Cardiac muscle cell (in vitro differentiated cells and primary cell): ENCODE measurements at regions not wholly inside any gene's neighbourhood (a gene's known extent, or its start where the extent isn't known, plus 50 kb on each side); places are given as distances from the start of the nearest gene placed in this dataset.

Experiments
- DNase-seq, 2 donors: peaks; one replicate each; pipeline versions ENCODE4 v3.0.0 to v3.0.0-alpha.2; 2010 to 2017; ENCODE audit warnings: low read depth in 1 of 2, low spot score in 1 of 2
- H3K27ac ChIP-seq: fragments of 200-600 bp; sonication (generic); 2 replicates; pipeline ENCODE4 v1.5.1; 2016
- H3K27me3 ChIP-seq: fragments of 200-600 bp; sonication (generic); 2 replicates; pipeline ENCODE4 v1.6.0; 2016; ENCODE audit warnings: control low read depth
- H3K36me3 ChIP-seq: fragments of 200-600 bp; sonication (generic); 2 replicates; pipeline ENCODE4 v1.5.1; 2016; ENCODE audit warnings: control low read depth
- H3K4me1 ChIP-seq: fragments of 200-600 bp; sonication (generic); 2 replicates; pipeline ENCODE4 v1.8.1; 2017; ENCODE audit warnings: low read depth, mild to moderate bottlenecking, mixed run types
- H3K4me3 ChIP-seq: fragments of 200-600 bp; sonication (generic); 2 replicates; pipeline ENCODE4 v1.5.1; 2016; ENCODE audit warnings: mild to moderate bottlenecking
- H3K9me3 ChIP-seq: fragments of 200-600 bp; sonication (generic); 2 replicates; pipeline ENCODE4 v1.5.1; 2017; ENCODE audit warnings: low read depth, mild to moderate bottlenecking, control low read depth
- TF ChIP-seq, protein P1 (sequence below): IDR thresholded peaks from 2 replicates; pipeline ENCODE4 v1.5.1; 2012; ENCODE audit warnings: low read depth, mild to moderate bottlenecking, low read length

DNA sequence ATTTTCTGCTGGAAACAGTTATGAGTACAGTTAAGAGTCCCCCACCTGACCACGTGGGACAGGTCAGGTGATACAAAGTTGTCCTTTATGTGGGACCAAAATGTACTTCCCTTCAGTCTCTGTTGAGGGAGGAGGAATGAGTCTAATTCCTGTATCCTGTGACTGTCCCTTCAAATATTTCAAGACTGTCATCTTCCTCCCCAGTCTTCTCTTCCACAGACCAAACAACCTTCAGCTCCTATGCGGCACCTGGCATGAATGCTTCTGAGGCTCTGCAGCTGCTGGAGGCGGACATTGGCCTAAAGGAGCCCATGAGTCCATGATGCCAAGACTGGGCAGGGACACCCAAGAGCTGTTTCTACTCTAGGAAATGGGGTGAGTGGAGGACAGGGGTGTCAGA, 72.1 kb upstream of the SIM2 start:
- peaks cover 29% of the 10 kb centered on the region for H3K27me3 ChIP-seq
- no peak for DNase-seq
- no peaks in the 10 kb centered on the region for H3K4me1 ChIP-seq
- TF ChIP-seq, protein P1, sequence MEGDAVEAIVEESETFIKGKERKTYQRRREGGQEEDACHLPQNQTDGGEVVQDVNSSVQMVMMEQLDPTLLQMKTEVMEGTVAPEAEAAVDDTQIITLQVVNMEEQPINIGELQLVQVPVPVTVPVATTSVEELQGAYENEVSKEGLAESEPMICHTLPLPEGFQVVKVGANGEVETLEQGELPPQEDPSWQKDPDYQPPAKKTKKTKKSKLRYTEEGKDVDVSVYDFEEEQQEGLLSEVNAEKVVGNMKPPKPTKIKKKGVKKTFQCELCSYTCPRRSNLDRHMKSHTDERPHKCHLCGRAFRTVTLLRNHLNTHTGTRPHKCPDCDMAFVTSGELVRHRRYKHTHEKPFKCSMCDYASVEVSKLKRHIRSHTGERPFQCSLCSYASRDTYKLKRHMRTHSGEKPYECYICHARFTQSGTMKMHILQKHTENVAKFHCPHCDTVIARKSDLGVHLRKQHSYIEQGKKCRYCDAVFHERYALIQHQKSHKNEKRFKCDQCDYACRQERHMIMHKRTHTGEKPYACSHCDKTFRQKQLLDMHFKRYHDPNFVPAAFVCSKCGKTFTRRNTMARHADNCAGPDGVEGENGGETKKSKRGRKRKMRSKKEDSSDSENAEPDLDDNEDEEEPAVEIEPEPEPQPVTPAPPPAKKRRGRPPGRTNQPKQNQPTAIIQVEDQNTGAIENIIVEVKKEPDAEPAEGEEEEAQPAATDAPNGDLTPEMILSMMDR = no peak
- H3K4me3 ChIP-seq = no peak overlapping the region
- no peaks in the 10 kb centered on the region for H3K36me3 ChIP-seq
- no peaks in the 10 kb centered on the region for H3K9me3 ChIP-seq
- no peak overlapping the region for H3K27ac ChIP-seq

DNA sequence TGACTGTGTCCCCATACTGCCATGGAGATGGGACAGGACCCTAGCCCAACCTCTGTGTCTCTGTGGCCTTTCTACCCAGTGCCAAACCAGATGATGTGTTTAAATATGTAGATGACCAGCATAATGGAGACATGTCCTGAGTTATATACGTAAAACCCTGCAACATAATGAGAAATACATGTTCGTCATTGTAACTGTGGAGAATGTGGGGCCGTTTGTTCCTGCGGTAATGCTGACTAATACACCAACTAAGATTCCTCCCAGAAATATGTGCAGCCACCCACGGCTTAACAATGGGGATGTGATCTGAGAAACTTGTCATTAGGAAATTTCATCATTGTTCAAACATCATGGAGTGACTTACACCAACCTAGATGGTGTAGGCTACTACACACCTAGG, 71.7 kb upstream of the SIM2 start:
- DNase-seq = peak in 1 of 2 donors; percentile 30
- Histone ChIP-seq H3K9me3 (no peaks in the 10 kb centered on the region), H3K27ac (no peak overlapping the region), H3K36me3 (no peaks in the 10 kb centered on the region), H3K27me3 (peaks cover 33% of the 10 kb centered on the region), H3K4me3 (no peak overlapping the region), H3K4me1 (no peaks in the 10 kb centered on the region)
- TF ChIP-seq, protein P1 = no peak

DNA sequence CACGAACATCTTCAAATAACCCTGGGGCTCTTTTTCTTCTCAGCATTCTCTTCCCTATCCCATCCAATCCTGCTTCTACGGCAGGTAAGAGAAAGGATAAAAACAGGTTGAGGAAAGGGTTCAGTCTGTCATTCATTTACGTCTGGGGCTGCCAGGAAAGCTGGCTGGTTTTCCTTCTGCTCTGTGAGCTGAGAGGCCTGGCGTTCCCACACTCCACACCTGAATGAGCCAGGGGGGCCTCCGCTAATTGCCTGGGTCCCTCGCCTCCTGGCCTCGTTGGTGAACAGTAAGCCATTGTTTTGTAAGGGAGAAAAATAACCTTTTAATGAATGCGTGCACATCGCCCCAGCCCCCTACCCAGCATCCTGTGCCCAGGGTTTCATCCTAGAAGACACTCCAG, 70.8 kb upstream of the SIM2 start:
- Histone ChIP-seq H3K9me3 (no peaks in the 10 kb centered on the region), H3K27me3 (peaks cover 34% of the 10 kb centered on the region), H3K27ac (no peak overlapping the region), H3K36me3 (no peaks in the 10 kb centered on the region), H3K4me3 (no peak overlapping the region), H3K4me1 (no peaks in the 10 kb centered on the region)
- no peak for DNase-seq
- TF ChIP-seq, protein P1 = no peak

DNA sequence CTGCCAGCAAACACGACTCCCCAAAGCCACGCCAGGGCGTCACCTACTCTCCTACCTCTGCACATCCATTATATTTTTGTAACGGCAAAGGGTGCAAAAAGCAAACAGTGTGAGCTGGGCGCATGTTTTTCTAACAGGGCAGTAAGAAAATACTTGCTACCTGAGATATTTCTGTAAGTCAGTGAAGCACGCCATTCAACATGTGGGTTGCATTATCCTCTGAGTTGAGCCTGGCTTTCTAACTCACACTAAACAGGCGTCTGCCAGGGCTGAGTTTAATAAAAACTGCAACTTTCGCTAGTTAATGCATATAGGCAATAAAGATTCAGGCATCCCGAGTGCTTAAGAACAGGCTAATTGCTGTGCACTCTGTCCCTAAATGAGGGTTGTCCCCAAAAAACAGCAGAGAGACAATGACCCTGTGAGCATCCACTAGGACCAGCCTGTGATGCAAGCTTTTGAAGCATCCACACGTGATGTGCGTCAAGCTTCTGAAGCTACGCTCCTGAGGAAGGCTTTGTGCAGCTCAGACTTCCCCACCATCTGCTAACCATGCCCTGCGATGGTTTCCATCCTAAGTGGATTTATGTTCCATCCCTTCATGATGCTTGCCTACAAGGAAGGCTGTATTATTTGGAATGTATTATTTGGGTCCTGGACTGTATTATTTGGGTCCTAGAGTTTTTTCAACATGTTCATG, 70.0 kb upstream of the SIM2 start:
- Histone ChIP-seq H3K27me3 (peaks cover 34% of the 10 kb centered on the region), H3K27ac (no peak overlapping the region), H3K4me3 (no peak overlapping the region), H3K9me3 (no peaks in the 10 kb centered on the region), H3K4me1 (no peaks in the 10 kb centered on the region), H3K36me3 (no peaks in the 10 kb centered on the region)
- TF ChIP-seq, protein P1 = no peak
- no peak for DNase-seq

DNA sequence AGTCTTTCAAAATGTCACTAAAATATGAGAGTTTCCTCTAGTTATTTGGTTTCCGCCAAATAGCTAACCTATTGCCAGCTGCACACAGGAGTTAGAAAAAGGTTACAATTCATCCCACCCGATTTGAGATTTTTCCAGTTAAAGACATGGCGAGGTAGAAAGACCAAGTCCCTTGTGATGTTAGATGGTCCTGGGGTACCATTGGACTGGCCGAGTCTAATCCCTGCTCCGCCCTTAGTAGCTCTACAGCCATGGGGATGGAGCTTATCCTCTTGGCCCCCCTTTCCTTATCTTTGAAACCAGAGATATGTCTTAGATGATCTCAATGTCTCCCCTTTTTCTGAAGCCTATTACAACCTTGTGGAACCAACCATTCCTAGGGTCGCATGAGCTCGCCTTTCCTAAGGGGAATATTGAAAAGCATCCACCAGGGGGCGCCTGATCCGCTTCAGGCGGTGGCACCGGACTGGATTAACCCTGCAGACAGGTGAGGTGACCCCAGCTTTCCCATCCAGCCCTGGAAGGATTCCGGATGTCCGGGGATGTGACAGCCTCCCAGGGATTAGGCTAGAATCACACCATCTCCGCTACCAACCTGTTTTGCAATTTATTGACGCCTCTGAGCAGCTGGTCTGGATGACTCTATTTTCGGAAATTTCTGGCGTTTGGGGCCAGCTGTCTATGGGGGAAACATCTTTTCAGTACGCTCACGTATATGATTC, 68.3 kb upstream of the SIM2 start:
- Histone ChIP-seq H3K4me3 (no peak overlapping the region), H3K36me3 (no peaks in the 10 kb centered on the region), H3K9me3 (no peaks in the 10 kb centered on the region), H3K27ac (no peak overlapping the region), H3K27me3 (peaks cover 34% of the 10 kb centered on the region), H3K4me1 (no peaks in the 10 kb centered on the region)
- peak; percentile 62 to 81 for DNase-seq
- TF ChIP-seq, protein P1 = peak; percentile 79
